Choroid plexus epithelial cell (primary cell): ENCODE measurements at regions not wholly inside any gene's neighbourhood (a gene's known extent, or its start where the extent isn't known, plus 50 kb on each side); places are given as distances from the start of the nearest gene placed in this dataset.

Experiments used
- DNase-seq: peaks from one replicate; pipeline ENCODE4 v3.0.0-alpha.2; 2010; ENCODE audit warnings: low read depth
- H3K4me3 ChIP-seq: 2 replicates; pipeline ENCODE4 v1.5.1; 2011; ENCODE audit warnings: low read depth, mild to moderate bottlenecking, control low read depth, low read length, moderate library complexity
- TF ChIP-seq, protein P1 (sequence below): conservative IDR thresholded peaks from 2 replicates; pipeline ENCODE4 v1.5.1; 2011; ENCODE audit warnings: low read depth, mild to moderate bottlenecking, control low read depth, inconsistent platforms, low read length, moderate library complexity

DNA sequence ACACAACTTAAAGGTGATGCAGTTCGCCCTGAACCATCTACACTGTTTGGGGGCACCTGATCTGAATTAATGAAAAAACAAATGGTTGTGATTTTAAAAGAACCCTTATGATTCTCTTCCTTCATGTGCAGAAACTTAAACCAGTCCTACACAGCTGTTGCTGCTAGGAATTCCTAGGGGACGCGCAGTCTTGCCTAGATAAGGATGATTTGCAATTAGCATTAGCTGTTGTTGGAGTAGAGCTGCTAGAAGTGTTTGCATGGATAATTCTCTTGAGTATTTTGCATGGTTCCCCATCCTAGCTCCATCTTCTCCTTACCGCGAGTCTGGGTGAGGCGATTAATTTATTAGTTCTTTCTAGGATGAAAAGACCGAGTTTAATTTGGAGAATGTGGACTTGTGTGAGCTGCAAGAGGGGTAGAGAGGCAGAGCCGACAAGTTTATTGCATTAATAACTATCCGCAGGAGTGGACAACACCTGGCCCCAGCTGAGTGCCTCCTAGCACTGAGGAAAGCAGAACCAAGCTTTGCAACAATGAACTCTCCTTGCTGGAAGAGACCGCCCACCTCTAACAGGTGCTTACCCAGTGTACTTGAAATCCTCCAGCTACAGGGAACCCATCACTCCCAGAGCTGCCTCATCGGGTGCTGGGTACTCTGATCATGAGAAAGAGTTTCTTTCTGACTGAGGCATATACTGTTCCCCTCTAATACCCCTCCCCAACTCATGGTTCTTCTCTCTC is 75.0 kb upstream of the WNT7A start:
- TF ChIP-seq, protein P1, sequence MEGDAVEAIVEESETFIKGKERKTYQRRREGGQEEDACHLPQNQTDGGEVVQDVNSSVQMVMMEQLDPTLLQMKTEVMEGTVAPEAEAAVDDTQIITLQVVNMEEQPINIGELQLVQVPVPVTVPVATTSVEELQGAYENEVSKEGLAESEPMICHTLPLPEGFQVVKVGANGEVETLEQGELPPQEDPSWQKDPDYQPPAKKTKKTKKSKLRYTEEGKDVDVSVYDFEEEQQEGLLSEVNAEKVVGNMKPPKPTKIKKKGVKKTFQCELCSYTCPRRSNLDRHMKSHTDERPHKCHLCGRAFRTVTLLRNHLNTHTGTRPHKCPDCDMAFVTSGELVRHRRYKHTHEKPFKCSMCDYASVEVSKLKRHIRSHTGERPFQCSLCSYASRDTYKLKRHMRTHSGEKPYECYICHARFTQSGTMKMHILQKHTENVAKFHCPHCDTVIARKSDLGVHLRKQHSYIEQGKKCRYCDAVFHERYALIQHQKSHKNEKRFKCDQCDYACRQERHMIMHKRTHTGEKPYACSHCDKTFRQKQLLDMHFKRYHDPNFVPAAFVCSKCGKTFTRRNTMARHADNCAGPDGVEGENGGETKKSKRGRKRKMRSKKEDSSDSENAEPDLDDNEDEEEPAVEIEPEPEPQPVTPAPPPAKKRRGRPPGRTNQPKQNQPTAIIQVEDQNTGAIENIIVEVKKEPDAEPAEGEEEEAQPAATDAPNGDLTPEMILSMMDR = no peak
- H3K4me3 ChIP-seq = no peak overlapping the region

DNA sequence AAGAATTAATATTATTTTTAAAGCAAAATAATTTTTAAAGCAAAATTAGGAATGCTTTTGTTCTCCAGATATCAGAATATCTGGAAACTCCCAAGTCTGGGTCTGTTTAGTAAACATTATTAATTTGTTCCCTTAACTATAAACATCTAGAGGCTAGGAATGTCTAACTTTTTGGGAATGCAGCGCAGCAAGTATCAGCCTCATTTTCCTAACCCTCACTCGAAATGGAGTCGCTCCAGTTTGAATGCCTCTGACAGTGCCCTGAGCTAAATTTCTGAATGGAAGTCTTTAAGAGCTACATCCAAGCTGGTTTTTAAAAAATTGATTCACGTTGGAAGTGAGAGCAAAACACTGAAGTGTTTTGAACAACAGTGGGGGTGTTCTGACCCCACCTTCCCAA is 74.4 kb upstream of the WNT7A start:
- TF ChIP-seq, protein P1 = no peak
- H3K4me3 ChIP-seq = no peak overlapping the region
- no peak for DNase-seq

More for the DNA sequence above, 75.0 kb upstream of the WNT7A start:
- DNase-seq = no peak

DNA sequence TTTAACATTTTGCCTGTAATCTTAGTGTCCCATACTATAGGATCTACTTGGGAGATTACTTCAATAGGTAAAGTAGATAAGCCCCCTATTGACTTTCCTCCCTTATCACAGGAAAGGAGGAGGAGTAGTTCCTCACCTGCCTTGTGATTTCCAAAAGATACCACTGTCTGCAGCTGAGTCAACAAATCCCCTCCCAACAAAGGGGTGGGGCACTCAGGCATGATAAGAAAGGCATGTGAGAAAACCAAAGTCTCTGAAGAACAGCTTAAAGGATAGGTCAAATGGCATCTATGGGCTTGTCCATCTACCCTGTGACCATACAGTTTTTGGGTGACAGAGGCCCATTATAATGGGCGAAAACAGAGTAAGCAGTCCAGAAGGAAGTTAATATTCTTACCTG is 71.3 kb upstream of the WNT7A start:
- no peak for DNase-seq
- TF ChIP-seq, protein P1 = no peak

DNA sequence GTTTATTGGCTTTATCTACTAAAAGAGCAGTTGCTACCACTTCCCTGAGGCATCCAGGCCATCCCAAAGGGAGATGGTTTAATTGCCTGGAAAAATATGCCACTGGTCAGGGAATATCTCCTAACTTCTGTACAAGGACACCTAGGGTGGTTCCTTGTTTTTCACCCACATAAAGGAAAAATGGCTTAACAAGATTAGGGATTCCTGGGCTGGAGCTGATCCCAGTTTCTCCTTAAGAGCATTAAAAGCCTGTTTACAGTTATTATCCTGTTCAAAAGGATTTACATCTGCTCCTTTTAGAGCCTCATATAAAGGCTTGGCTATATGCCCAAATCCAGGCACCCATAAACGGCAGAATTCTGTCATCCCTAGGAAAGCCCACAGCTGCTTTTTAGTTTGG is 70.2 kb upstream of the WNT7A start:
- no peak for DNase-seq
- no peak overlapping the region for H3K4me3 ChIP-seq
- TF ChIP-seq, protein P1 = no peak

More for the DNA sequence above, 71.3 kb upstream of the WNT7A start:
- H3K4me3 ChIP-seq = no peak overlapping the region

DNA sequence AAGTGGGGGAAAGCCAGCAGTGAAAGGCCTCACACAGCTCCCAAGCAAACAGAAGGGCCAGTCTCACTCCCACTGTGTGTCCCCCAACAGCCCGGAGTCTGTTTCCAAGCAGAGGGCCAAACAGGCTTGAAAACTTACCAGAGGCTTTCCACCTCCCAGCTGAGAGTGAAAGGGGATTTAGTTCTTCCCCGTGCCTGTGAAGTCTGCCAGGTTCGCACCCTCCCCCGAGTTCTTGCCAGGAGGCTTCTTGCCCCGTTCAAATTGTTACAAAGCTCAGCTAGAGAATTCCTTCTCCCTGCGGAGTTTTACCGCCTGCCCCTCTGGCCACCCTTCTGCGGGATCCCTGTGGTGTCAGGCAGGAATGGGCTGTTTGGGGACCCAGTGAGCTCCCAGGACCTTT is 68.0 kb upstream of the WNT7A start:
- TF ChIP-seq, protein P1 = no peak
- no peak for DNase-seq
- no peak overlapping the region for H3K4me3 ChIP-seq

DNA sequence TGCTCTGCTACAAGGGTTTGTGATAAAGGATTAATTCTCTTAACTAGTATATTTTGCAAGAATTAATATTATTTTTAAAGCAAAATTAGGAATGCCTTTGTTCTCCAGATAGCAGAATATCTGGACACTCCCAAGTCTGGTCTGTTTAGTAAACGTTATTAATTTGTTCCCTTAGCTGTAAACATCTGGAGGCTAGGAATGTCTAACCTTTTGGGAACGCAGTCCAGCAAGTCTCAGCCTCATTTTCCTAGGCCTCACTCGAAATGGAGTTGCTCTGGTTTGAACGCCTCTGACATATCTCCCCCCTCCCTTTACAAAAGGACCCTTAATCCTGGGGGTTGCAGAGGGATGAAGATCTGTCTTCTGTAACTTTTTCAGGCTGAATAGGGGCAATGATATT is 59.3 kb upstream of the WNT7A start:
- no peak for DNase-seq
- TF ChIP-seq, protein P1 = no peak
- H3K4me3 ChIP-seq = no peak overlapping the region

DNA sequence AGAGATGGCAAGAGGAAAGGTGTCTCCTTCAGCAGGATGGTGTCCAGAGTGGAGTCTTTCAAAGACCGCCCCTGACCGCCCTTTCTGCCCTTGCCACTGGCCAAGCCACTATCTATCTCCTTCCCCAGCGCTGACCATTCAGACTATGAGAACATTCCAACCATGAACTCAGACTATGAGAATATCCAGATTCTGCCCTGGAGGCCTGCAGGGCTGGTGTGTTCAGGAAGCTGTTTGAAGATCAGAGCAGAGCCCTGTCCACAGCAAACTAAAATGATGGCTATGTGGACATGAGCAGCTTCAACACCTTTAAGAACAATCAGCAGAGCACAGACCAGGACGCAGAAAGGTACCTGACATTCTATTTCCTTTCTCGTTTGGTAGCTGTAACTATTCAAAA is 57.3 kb upstream of the WNT7A start:
- TF ChIP-seq, protein P1 = no peak
- DNase-seq = no peak
- no peak overlapping the region for H3K4me3 ChIP-seq
